ENCODE measurements at regions not wholly inside any gene's neighbourhood (a gene's known extent, or its start where the extent isn't known, plus 50 kb on each side); places are given as distances from the start of the nearest gene placed in this dataset.
A peak's percentile ranks its signal among the peaks of the same experiment; 100 is the strongest.

DNA sequence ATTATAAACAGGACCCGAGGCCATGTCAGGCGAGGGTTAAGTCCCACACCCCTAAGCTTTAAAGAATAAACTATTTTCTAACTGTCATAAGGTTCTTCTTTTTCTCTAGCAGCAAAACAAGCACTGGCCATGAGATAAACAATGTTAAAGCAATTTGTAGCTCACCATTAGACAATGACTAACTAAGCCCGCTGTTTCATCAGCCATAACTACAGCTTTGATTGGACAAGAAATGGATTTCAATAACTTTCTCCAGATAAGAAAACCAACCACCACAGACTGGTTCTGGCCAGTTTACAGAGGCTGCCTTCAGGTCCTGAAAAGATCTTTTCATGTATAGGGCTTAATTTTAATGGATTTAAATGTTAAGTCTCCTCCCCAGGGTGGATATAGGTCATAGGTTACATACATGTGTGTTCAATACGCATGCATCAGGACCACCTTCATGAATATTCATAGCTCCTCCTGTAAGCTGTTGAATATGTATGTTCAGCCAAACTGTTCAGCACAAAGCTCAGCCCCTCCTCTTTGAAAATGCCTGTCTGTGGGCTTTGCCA lies 108.7 kb upstream of the RAB6C start:
- H3K4me3 ChIP-seq (replicated peaks; ENCODE audit: low read depth, low read length), result no peak overlapping the region
- TF ChIP-seq, protein P1, sequence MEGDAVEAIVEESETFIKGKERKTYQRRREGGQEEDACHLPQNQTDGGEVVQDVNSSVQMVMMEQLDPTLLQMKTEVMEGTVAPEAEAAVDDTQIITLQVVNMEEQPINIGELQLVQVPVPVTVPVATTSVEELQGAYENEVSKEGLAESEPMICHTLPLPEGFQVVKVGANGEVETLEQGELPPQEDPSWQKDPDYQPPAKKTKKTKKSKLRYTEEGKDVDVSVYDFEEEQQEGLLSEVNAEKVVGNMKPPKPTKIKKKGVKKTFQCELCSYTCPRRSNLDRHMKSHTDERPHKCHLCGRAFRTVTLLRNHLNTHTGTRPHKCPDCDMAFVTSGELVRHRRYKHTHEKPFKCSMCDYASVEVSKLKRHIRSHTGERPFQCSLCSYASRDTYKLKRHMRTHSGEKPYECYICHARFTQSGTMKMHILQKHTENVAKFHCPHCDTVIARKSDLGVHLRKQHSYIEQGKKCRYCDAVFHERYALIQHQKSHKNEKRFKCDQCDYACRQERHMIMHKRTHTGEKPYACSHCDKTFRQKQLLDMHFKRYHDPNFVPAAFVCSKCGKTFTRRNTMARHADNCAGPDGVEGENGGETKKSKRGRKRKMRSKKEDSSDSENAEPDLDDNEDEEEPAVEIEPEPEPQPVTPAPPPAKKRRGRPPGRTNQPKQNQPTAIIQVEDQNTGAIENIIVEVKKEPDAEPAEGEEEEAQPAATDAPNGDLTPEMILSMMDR (IDR thresholded peaks at IDR 0.05; ENCODE audit: low read depth, low read length, missing control alignments), result no peak
- DNase-seq (ENCODE audit: extremely low read depth, low read depth), result no peak

DNA sequence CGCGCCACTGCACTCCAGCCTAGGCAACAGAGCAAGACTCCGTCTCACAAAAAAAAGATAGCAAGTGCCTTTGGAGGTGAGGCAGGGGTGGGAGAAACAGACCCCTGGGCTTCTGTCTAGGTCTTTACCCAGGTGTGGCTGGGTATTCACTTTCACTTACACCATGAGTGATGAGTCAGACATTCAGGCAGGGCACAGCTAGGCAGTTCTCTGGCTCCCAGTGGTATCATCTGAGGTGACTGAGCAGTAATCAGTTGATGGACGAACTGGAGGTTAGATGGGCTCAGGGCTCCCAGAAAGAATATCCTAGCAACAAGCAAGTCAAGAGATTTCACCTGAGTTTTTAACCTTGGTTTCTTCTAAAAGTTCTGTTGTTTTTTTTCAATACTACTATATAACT lies 107.0 kb upstream of the RAB6C start:
- DNase-seq (ENCODE audit: extremely low read depth, low read depth), result no peak
- TF ChIP-seq, protein P1 (IDR thresholded peaks at IDR 0.05; ENCODE audit: low read depth, low read length, missing control alignments), result no peak

DNA sequence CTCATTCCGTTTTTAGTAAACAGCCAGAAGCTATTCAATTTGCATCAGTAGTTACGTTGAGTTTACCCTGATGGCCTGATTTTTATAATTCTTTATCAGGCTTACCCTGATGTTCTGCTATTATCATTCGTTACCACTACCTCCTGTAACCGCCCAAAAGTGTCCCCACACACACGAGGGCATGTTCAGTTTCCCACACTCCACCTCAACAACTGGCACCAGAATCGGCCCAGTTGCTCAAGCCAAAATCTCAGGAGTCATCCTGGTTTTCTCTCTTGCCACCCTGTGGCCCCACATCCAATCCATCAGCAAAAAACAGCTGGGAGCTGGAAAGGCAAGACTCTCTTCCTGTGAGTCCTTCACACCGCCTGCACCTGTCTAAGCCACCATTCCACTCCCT lies 102.9 kb upstream of the RAB6C start:
- no peak for DNase-seq (ENCODE audit: extremely low read depth, low read depth)
- TF ChIP-seq, protein P1 (IDR thresholded peaks at IDR 0.05; ENCODE audit: low read depth, low read length, missing control alignments), result no peak
- no peak overlapping the region for H3K4me3 ChIP-seq (replicated peaks; ENCODE audit: low read depth, low read length)

More for the DNA sequence above, 107.0 kb upstream of the RAB6C start:
- no peak overlapping the region for H3K4me3 ChIP-seq (replicated peaks; ENCODE audit: low read depth, low read length)

DNA sequence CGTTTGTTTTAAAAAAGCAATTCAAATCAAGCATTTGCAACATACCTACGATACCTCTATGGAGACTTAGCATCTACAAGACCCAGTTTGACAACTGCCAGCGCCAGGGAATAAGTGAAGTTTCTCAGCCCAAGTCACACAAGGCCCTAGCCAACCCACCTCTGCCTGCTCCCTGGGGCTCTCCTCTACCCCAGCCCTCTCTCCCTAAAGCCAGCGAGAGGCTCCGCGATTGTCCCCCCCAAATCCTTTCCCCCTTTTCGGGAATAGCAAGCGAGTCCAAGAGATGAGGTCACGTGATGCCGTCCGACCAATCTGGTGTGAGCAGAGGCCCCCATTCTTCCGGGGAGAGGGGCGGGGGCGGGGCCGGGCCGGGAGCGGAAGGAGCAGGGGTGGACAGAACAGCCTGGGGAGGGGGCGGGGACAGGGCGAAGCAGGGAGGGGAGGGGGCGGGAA lies 102.2 kb upstream of the RAB6C start:
- H3K4me3 ChIP-seq (replicated peaks; ENCODE audit: low read depth, low read length), result peak overlapping the region; percentile 48
- TF ChIP-seq, protein P1 (IDR thresholded peaks at IDR 0.05; ENCODE audit: low read depth, low read length, missing control alignments), result no peak
- peak; percentile 30 for DNase-seq (ENCODE audit: extremely low read depth, low read depth)

DNA sequence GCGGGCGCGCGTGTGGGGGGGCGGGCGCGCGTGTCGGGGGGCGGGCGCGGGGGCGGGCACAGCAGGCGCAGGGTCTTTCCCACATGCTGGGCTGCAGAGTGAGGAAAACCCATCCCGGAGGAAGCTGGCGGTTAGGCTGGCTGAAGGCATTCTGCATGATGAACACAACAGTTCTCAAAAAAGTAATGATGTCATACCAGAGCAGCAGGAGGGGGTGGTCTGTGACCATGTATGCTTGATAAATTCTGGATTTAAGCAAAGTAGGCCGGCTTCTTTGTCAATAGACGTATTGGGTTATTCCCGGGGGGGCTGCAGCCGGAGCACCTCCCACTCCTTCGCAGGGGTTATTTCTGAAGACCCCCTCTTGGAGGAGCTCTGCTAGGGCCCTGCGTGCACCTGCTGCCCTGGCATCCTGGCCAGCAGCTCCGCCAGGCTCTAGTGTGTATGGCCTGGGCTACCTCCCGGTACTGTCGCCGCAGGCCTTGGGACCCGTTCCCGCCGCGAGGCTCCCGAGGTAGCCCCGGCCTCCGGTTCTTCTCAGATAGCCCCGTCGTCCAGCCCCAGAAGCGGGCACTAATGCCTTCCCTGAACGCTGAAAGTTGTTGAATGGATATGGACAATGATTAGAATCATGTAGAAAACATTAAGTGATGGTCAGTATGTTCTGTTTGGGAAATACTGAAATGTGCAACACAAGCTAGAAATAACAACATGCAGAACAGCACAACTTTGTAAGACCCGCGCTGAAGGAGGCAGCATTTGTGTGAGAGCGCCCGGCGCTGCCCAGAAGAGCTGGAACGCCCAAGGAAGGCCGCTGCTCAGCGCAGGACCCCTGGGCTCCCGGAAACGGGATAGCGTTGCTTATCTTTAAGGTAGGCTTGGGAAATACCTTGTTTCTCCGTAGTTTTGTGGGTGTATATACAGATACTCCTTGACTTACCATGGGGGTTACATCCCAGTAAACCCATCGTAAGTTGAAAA lies 101.4 kb upstream of the RAB6C start:
- peak overlapping the region; percentile 28; the same call in 1 of the 2 replicates for H3K4me3 ChIP-seq (replicated peaks; ENCODE audit: low read depth, low read length)
- TF ChIP-seq, protein P1 (IDR thresholded peaks at IDR 0.05; ENCODE audit: low read depth, low read length, missing control alignments), result no peak
- peak; percentile 4 for DNase-seq (ENCODE audit: extremely low read depth, low read depth)

DNA sequence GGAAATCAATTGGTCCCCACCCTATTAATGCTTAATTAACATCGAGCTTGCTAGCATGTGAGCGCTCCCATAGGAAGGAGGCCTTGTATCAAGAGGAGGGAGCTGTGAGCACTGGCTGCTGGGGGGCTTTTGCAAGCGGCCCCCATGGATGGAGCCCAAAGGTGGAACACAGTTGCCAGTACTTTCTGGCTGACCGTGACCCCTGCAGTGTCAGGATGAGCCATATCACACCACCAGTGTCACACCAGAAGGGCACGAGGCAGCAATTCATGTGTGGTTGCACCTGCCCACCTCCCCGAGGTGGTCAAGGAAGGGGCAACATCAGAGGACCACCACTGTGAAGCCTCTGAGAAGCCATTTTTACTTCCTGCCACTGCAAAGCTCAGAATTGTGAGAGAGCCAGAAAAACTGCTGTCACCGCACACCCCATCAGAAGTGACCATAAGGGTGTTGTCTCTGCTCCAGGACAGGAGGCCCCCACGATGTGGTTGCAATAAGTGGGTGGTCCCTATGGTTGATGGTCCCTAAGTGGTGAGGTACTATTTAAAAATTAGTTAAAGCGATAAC lies 99.8 kb upstream of the RAB6C start:
- TF ChIP-seq, protein P1 (IDR thresholded peaks at IDR 0.05; ENCODE audit: low read depth, low read length, missing control alignments), result no peak
- DNase-seq (ENCODE audit: extremely low read depth, low read depth), result no peak
- no peak overlapping the region for H3K4me3 ChIP-seq (replicated peaks; ENCODE audit: low read depth, low read length)
